DMS79 treated with DMSO at 0.1 percent for 48 hours (cell line): ENCODE measurements at regions not wholly inside any gene's neighbourhood (a gene's known extent, or its start where the extent isn't known, plus 50 kb on each side); places are given as distances from the start of the nearest gene placed in this dataset.
A peak's percentile ranks its signal among the peaks of the same experiment; 100 is the strongest.

Source experiments
- DNase-seq: peaks from one replicate; lab custom pipeline; 2025; lab: John Stamatoyannopoulos, UW

GRCh38 chr22:44613196-44613595 is 88.8 kb upstream of the PRR5 start:
- no peak for DNase-seq

- DNase-seq: no peak
Measured at GRCh38 chr22:44611880-44612496, 90.0 kb upstream of the PRR5 start.

GRCh38 chr22:44610071-44610470 is 91.9 kb upstream of the PRR5 start:
- no peak for DNase-seq

- no peak for DNase-seq
Measured at GRCh38 chr22:44609400-44609988, 92.5 kb upstream of the PRR5 start.

- peak; percentile 18 for DNase-seq
Measured at GRCh38 chr22:44608597-44609399, 93.2 kb upstream of the PRR5 start.

GRCh38 chr22:44606126-44606525 is 95.9 kb upstream of the PRR5 start:
- DNase-seq: no peak

GRCh38 chr22:44605486-44605885 is 96.5 kb upstream of the PRR5 start:
- DNase-seq: no peak

- DNase-seq: no peak
Measured at GRCh38 chr22:44604991-44605390, 97.0 kb upstream of the PRR5 start.

GRCh38 chr22:44604455-44604854 is 97.5 kb upstream of the PRR5 start:
- DNase-seq: no peak

- no peak for DNase-seq
Measured at GRCh38 chr22:44603767-44604166, 98.2 kb upstream of the PRR5 start.

GRCh38 chr22:44601725-44602124 is 100.3 kb upstream of the PRR5 start:
- no peak for DNase-seq

GRCh38 chr22:44601189-44601588 is 100.8 kb upstream of the PRR5 start:
- DNase-seq: no peak

- DNase-seq: no peak
Measured at GRCh38 chr22:44600207-44600785, 101.7 kb upstream of the PRR5 start.

GRCh38 chr22:44599500-44600140 is 101.6 kb upstream of the RTL6 start:
- no peak for DNase-seq

GRCh38 chr22:44599084-44599483 is 101.1 kb upstream of the RTL6 start:
- no peak for DNase-seq

- DNase-seq: peak; percentile 57
Measured at GRCh38 chr22:44597616-44598015, 99.6 kb upstream of the RTL6 start.

- DNase-seq: peak; percentile 13
Measured at GRCh38 chr22:44596396-44597125, 98.5 kb upstream of the RTL6 start.

GRCh38 chr22:44595841-44596341 is 97.9 kb upstream of the RTL6 start:
- peak; percentile 13 for DNase-seq

- DNase-seq: no peak
Measured at GRCh38 chr22:44594951-44595350, 96.9 kb upstream of the RTL6 start.

- no peak for DNase-seq
Measured at GRCh38 chr22:44592824-44593148, 94.8 kb upstream of the RTL6 start.

- no peak for DNase-seq
Measured at GRCh38 chr22:44592126-44592823, 94.2 kb upstream of the RTL6 start.
